ENCODE measurements at regions not wholly inside any gene's neighbourhood (a gene's known extent, or its start where the extent isn't known, plus 50 kb on each side); places are given as distances from the start of the nearest gene placed in this dataset.

DNA sequence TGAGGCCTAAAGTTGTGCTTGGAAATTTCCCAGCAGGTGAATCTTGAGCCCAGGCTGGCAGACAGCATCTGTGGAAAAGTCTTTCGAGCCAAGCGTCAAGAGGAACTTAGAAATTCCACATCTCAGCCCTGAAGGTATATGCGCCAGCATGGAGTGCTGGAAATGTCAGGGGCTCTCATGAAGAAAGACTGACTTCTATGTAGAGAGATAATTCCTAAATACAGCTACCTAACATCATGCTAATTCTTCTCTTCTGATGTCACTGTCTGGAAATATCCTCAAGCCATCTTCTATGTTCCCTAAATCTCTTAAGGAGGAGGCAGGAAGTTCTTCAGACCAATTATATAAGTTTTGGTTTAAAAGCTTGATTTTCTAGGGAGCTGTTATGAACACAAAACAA, 492.4 kb upstream of the MARCKS start:
- dilution Hi-C loops (cut with MboI; ENCODE audit: extremely low pct_ligation_motif_present, low sequenced_read_pairs), result no loop called here
- TF ChIP-seq EZH2 (IDR thresholded peaks at IDR 0.05; ENCODE audit: borderline replicate concordance, low read depth, low read length, severe bottlenecking) (no peak), POLR2AphosphoS5 (IDR thresholded peaks at IDR 0.05; ENCODE audit: insufficient read depth, low read depth, low read length) (no peak), FOS (IDR thresholded peaks at IDR 0.05; ENCODE audit: borderline replicate concordance, insufficient read depth, low read length) (no peak), POLR2A (IDR thresholded peaks at IDR 0.05; ENCODE audit: low read depth, low read length) (no peak), GATA2 (IDR thresholded peaks at IDR 0.05; ENCODE audit: insufficient read depth, insufficient read length, low read depth, low read length) (no peak), JUN (IDR thresholded peaks at IDR 0.05; ENCODE audit: borderline replicate concordance, insufficient read depth, insufficient read length, low read depth) (no peak), MYC (IDR thresholded peaks at IDR 0.05; ENCODE audit: low read depth, low read length) (no peak)
- TF ChIP-seq, protein P1, sequence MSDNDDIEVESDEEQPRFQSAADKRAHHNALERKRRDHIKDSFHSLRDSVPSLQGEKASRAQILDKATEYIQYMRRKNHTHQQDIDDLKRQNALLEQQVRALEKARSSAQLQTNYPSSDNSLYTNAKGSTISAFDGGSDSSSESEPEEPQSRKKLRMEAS (IDR thresholded peaks at IDR 0.05; ENCODE audit: insufficient read depth, insufficient read length), result no peak
- TF ChIP-seq, protein P2, sequence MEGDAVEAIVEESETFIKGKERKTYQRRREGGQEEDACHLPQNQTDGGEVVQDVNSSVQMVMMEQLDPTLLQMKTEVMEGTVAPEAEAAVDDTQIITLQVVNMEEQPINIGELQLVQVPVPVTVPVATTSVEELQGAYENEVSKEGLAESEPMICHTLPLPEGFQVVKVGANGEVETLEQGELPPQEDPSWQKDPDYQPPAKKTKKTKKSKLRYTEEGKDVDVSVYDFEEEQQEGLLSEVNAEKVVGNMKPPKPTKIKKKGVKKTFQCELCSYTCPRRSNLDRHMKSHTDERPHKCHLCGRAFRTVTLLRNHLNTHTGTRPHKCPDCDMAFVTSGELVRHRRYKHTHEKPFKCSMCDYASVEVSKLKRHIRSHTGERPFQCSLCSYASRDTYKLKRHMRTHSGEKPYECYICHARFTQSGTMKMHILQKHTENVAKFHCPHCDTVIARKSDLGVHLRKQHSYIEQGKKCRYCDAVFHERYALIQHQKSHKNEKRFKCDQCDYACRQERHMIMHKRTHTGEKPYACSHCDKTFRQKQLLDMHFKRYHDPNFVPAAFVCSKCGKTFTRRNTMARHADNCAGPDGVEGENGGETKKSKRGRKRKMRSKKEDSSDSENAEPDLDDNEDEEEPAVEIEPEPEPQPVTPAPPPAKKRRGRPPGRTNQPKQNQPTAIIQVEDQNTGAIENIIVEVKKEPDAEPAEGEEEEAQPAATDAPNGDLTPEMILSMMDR (IDR thresholded peaks at IDR 0.05; ENCODE audit: extremely low read depth in 1 of 2, insufficient read depth in 1 of 2, low read depth in 1 of 2, low read length in 2 of 2), result no peak
- H3K4me3 ChIP-seq (replicated peaks in 1 of 3; ENCODE audit: insufficient read depth in 1 of 3, low read depth in 1 of 3, low read length in 3 of 3), result no peak overlapping the region
- no peak overlapping the region for H3K4me2 ChIP-seq (ENCODE audit: insufficient read depth, low read length)
- H3K79me2 ChIP-seq (ENCODE audit: control insufficient read depth, insufficient read depth, low read length), result no peaks in the 10 kb centered on the region
- H3K9me3 ChIP-seq (replicated peaks; ENCODE audit: control insufficient read depth, insufficient read depth, low read length), result no peaks in the 10 kb centered on the region
- no peaks in the 10 kb centered on the region for H3K9me1 ChIP-seq (replicated peaks; ENCODE audit: control insufficient read depth, extremely low read depth, insufficient read depth, low read length)
- no peak overlapping the region for H2AFZ ChIP-seq (ENCODE audit: low read depth, low read length)
- H3K27me3 ChIP-seq (ENCODE audit: control insufficient read depth in 2 of 2, insufficient read depth in 2 of 2, low read length in 2 of 2), result no peaks in the 10 kb centered on the region
- DNase-seq (ENCODE audit: low read depth, low spot score) (no peak), FAIRE-seq (no peak)
- no peak overlapping the region for H3K27ac ChIP-seq (ENCODE audit: insufficient read depth, low read depth, low read length)
- no peaks in the 10 kb centered on the region for H3K36me3 ChIP-seq (ENCODE audit: control insufficient read depth in 2 of 2, extremely low read depth in 1 of 2, insufficient read depth in 2 of 2, low read length in 2 of 2)
- no TSS peak for BruUV-seq (replicated peaks)
- H3K9ac ChIP-seq (replicated peaks; ENCODE audit: extremely low read depth, insufficient read depth, low read length), result no peak overlapping the region
- CTCF ChIA-PET, result interaction anchor here (1.8 kb wide), 1 partner anchor 12 kb away, joined by 5 read pairs; no protein-coding TSS in a partner anchor
- intact Hi-C loops (cut with micrococcal nuclease), result no loop called here
- H4K20me1 ChIP-seq (replicated peaks; ENCODE audit: control insufficient read depth, extremely low read depth, insufficient read depth, low read length), result no peaks in the 10 kb centered on the region
- peaks cover 20% of the 10 kb centered on the region for H3K4me1 ChIP-seq (ENCODE audit: control insufficient read depth, extremely low read depth, insufficient read depth, low read length)
- POLR2A ChIA-PET, result no interaction called here

Data from endothelial cell of umbilical vein (primary cell).